Stimulated activated naive CD4-positive, alpha-beta T cell treated with Interleukin-2 at 50 U/mL for 16 hours (primary cell): ENCODE measurements at regions not wholly inside any gene's neighbourhood (a gene's known extent, or its start where the extent isn't known, plus 50 kb on each side); places are given as distances from the start of the nearest gene placed in this dataset.
A peak's percentile ranks its signal among the peaks of the same experiment; 100 is the strongest.
"Not testable (repeated sequence)": the region's sequence is repeated elsewhere in the genome, so short reads cannot be mapped to it uniquely, and the experiment has no call there.

Experiments used
- DNase-seq: peaks from one replicate; lab custom pipeline; 2025; lab: John Stamatoyannopoulos, UW

- no peak for DNase-seq
Measured at GRCh38 chr10:23648618-23649017, 209.7 kb downstream of the OTUD1 start.

GRCh38 chr10:23656735-23657134 is 217.9 kb downstream of the OTUD1 start:
- DNase-seq = no peak

DNA sequence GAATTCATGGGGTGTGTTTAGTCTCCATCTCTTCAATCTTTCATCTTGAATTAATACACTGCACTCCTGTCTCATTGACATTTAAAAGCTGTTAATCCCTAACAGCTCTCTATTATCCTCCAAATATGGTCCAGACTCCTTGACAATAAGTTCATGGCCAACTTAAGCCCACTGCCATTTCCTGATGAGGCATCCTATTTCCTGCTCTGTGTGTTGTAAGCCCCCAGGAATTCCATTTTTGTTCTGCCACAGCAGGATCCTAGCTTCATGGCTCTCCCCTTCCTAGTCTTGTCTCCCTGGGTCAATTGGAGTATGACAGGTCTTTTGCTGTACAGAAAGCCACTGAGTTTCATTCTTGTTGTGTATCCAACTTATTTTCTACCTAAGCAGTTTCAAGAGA is 218.8 kb downstream of the OTUD1 start:
- DNase-seq = no peak

DNA sequence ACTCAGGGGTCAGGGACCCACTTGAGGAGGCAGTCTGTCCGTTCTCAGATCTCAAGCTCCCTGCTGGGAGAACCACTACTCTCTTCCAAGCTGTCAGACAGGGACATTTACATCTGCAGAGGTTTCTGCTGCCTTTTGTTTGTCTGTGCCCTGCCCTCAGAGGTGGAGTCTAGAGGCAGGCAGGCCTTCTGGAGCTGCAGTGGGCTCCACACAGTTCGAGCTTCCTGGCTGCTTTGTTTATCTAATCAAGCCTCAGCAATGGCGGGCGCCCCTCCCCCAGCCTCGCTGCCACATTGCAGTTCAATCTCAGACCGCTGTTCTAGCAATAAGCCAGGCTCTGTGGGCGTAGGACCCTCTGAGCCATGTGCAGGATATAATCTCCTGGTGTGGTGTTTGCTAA is 233.0 kb downstream of the OTUD1 start:
- not testable (repeated sequence) for DNase-seq

DNA sequence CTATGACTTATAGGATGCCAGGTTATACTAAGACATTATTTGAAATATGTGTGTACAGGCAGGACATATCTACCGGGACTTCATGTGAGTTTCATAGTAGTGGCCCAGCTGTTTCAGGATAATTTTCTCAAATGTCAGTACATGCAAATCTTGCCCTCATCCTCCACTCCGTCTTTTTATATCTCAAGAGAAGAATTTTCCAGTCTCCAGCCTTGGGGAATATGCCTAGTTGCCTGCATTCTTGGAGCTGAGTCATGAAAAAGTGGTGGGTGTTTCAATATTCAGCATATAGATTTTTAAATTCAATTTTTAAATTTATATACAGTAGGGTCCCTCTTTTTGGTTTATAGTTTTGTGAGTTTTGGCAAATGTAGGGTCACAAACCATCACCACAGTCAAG is 236.7 kb downstream of the OTUD1 start:
- no peak for DNase-seq

- no peak for DNase-seq
Measured at GRCh38 chr10:23676296-23676695, 237.4 kb downstream of the OTUD1 start.

DNA sequence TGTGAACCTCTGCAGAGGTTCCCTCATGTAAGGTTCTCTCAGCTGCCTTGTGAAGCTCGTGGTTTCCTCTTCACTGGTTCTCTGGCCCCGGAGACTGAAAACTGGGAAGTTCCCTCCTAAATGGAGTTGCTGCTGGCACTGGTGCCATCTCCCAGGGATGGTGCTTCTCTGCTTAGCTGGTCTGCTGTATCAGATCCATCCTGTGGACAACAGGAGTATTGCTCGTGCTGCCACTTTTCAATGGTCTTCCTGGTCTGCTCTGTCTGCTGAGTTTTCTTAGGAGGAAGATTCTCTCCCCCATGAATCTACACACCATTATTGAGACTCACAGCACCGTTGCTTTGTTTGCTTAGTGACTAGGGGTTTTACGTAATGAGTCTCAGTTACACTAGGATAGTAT is 247.8 kb downstream of the OTUD1 start:
- no peak for DNase-seq

DNA sequence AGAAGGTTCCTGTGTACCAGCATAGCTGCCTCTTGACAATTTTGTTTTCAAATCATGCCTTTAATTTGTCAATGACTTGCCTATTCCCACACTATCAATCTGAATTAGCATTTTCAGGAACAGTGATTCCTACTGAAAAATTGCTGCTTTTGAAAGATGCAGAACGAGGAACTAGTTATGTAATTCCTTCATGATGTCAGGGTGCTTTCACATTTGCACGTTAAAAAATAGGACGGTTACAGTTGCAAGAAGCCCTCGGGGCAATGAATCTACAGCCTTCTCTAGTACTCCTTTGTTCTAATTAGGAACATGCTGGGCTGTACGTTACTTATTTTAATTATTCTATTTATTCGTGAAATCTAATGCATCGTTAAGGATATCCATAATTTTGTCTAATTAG is 253.9 kb downstream of the OTUD1 start:
- no peak for DNase-seq

DNA sequence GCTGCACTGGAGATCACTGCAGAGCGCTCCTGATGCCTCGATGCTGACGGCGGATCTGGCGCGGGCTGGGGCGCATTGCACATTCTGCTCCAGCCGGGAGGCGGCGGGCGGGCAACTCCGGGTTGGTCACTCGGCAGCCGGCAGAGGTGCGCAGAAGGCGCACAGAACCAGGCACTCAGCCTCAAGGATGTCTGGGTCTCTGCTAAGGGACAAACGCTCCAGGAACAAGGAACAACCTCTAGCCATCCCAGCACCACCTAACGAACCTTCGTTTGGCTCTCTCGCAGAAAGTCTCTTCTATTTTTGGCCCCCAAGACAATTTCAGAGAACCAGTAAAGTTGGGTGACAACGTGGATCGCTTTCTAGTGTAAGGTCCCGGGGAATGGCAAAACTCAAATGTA is 254.6 kb downstream of the OTUD1 start:
- DNase-seq = no peak

- DNase-seq = no peak
Measured at GRCh38 chr10:23693925-23694324, 255.1 kb downstream of the OTUD1 start.

DNA sequence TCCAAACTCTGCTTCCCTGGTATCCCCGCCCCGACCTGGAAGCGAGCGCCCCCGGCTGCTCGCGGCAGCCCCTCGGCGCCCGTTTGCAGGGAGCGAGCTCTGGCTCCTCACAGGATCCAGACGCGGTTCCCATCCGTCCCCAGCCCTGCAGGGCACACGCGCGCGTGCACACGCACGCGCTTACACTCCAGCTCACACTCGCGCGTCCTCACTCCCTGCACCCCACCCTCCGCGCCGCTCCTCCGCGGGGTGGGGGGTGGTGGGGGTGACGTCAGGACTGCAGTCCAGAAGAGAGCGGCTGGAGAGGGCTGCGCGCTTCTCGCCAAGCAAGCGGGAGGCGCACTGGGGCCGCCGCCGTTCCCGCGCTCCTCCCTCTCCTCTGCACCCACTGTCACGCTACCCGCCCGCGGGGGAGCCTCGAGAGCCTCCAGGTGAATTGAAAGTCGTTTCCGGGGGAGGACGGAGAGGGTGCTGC is 255.6 kb downstream of the OTUD1 start:
- DNase-seq = no peak

DNA sequence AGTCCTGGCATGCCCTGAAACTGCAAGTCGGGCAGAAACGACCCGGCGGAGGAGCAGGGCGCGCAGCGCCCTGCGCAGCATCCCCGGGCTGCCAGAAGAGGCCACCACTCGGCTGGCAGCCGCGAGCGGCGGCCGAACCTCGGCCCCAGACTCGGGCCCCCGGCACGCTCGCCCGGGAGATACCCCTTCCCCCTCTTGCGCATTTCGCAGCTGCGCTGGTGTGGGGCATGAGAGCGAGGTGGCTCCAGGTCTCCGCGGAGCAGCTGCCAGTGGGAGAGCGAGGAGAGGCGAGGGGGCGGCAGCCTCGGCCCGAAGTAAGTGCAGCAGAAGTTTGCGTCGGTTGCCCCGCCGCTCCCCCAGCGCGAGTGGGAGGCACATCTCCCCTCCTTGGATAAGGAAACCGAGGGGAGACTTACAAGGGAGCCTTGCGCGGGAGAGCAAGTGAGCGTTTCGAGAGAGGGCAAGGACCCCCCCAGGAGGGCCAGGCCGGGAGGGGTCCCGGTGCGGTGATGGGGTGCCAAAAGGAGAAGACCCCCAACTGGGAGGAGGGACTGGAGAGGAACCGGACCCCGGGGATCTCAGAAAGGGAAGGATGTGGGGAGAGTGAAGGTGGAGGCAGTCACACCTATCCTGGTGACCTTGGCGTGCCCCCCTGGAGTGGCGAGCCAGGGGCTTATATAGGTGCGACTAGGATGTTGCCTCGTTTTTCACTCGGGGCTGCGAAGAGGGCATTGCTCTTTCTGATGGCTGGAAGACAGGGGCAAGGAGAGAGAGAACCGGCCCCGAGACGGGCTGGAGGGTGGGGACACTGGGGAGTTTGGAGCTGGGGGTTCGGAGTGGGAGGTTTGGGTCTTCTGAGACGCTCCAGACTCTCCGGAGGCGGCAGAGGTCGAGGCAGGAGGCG is 256.3 kb downstream of the OTUD1 start:
- no peak for DNase-seq

- no peak for DNase-seq
Measured at GRCh38 chr10:23695825-23696420, 257.0 kb downstream of the OTUD1 start.

DNA sequence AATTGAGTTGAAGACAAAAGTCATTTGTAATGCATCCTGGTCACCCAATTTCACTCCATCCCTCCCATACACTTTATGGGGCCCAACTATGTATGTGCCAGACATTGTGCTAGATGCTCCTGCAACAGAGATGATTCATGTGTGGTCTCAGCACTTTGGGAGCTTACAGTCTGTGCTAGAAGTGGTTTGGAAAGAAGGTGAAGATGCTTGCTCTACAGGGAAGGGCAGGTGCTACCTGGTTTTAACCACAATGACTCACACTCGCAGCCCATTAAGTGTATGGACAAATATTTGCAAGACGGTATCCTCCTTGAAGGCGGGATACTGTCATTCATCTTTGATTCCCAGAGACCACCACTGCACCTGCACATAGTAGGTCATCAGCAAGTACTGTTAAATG is 257.6 kb downstream of the OTUD1 start:
- no peak for DNase-seq

DNA sequence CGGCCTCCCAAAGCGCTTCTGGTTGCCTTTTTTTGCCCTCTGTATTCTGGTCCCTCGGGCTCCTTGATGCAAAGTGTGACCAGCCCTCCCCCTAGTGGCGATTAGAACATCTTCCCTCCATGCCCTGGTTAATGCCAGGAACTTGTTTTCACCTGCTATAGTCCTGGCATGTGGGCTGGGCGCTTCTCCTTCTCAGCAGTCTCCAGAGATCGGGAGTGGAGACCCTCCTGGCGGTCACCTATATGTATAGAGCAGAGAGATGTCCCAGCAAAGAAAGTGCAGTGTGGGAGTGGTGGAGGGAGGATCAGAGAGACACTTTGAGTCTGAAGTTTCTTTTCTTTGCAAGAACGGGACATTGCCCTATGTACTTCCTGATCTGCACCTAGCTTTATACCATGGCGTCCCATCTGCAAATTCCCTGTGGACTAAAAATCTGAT is 264.1 kb downstream of the OTUD1 start:
- DNase-seq = peak; percentile 4

GRCh38 chr10:23715363-23715762 is 276.5 kb downstream of the OTUD1 start:
- no peak for DNase-seq

DNA sequence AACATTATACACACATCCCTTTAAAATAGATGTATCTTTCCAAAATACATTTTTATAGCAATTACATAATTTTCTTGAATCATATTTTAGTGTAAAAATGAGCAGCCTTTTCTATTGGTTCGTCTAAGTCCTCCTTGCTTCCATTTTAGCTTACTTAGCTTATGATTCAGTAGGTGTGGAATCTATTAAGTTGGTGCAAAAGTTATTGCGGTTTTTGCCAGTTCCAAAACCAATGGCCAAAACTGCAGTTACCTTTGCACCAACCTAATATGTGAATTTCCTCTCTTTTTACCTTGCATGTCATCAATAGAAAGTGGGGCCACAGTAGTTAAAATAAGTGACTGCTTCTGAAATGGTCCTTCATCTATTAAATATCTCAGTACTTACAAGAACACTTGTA is 279.0 kb downstream of the OTUD1 start:
- no peak for DNase-seq

GRCh38 chr10:23718946-23719345 is 280.1 kb downstream of the OTUD1 start:
- no peak for DNase-seq

DNA sequence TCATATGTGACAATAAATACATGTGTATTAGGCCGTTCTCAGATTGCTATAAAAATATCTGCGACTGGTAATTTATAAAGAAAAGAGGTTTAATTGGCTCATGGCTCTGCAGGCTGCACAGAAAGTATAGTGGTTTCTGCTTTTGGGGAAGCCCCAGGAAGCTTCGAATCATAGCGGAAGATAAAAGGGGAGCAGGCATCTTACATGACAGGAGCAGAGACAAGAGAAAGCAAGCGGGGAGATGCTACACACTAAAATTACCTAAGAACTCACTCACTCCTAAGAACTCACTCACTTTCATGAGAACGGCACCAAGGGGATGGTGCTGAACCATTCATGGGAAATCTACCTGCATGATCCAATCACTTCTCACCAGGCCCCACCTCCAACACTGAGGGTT is 284.9 kb downstream of the OTUD1 start:
- no peak for DNase-seq

- DNase-seq = no peak
Measured at GRCh38 chr10:23725548-23725947, 286.7 kb downstream of the OTUD1 start.

GRCh38 chr10:23742368-23742767 is 303.5 kb downstream of the OTUD1 start:
- DNase-seq = no peak

GRCh38 chr10:23742807-23743206 is 303.9 kb downstream of the OTUD1 start:
- DNase-seq = no peak

GRCh38 chr10:23754179-23754578 is 315.3 kb downstream of the OTUD1 start:
- no peak for DNase-seq

DNA sequence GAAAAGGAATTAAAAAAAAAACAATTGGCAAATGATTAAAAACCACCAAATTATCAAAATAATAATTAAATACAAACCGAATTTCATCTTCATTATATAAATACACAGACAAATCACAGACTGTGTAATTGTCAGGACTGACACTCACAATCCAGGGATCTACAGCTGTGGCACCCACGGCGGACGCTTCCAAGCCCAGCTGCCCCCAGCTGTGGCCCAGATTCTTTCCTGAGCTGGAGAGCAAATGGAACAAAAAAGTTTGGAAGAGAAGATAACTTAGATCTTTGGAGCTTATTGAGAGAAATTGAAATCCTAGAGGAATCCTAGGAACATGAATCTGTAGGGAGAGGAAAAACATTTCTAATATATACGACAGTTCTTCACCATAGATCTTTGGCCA is 316.1 kb downstream of the OTUD1 start:
- DNase-seq = no peak
